Skeletal muscle satellite cell (primary cell): ENCODE measurements at regions not wholly inside any gene's neighbourhood (a gene's known extent, or its start where the extent isn't known, plus 50 kb on each side); places are given as distances from the start of the nearest gene placed in this dataset.
"Not testable (repeated sequence)": the region's sequence is repeated elsewhere in the genome, so short reads cannot be mapped to it uniquely, and the experiment has no call there.

Experiments used
- H3K27me3 ChIP-seq: 2 replicates; pipeline ENCODE4 v1.7.0; 2013; ENCODE audit warnings: low read length; ENCODE audit not compliant: control insufficient read depth, insufficient read depth
- H3K36me3 ChIP-seq: 2 replicates; pipeline ENCODE4 v1.7.0; 2013; ENCODE audit warnings: mild to moderate bottlenecking, control low read depth, low read length; ENCODE audit not compliant: insufficient read depth
- H3K4me1 ChIP-seq: 2 replicates; pipeline ENCODE4 v1.7.0; 2013; ENCODE audit warnings: low read length; ENCODE audit not compliant: control insufficient read depth, insufficient read depth
- H3K4me2 ChIP-seq: 2 replicates; pipeline ENCODE4 v1.7.0; 2013; ENCODE audit warnings: mild to moderate bottlenecking, low read length
- H3K4me3 ChIP-seq: 2 replicates; pipeline ENCODE4 v1.7.0; 2013; ENCODE audit warnings: low read length
- H3K9ac ChIP-seq: 2 replicates; pipeline ENCODE4 v1.7.0; 2013; ENCODE audit warnings: mild to moderate bottlenecking, low read depth, low read length, moderate library complexity
- H3K9me3 ChIP-seq: replicated peaks from 2 replicates; pipeline ENCODE4 v1.7.0; 2013; ENCODE audit warnings: mild to moderate bottlenecking, control low read depth, low read length

GRCh38 chr4:91653067-91653466 is 650.7 kb upstream of the GRID2 start:
- Histone ChIP-seq H3K4me1 (no peaks in the 10 kb centered on the region), H3K9me3 (no peaks in the 10 kb centered on the region), H3K9ac (no peak overlapping the region), H3K27me3 (no peaks in the 10 kb centered on the region), H3K4me2 (no peak overlapping the region), H3K36me3 (no peaks in the 10 kb centered on the region), H3K4me3 (no peak overlapping the region)

DNA sequence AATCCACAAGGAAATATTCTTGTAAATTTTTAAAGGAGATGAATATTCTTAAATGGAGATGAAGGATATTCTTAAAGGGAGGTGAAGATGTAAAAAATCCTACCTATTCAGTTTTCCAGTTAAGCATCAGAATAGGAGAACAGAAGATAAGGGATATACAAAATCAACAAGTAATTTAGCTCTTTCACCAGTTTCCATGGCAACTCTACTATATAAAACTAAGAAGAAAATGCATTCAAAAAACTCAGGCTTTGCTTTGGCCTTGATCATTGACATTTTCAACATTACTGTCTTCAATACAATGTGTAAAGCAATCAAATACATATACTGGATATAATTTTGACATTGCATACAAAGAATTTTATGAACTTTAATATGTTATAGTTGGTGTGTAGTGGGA is 622.7 kb upstream of the GRID2 start:
- H3K27me3 ChIP-seq: no peaks in the 10 kb centered on the region
- H3K36me3 ChIP-seq: no peaks in the 10 kb centered on the region
- no peaks in the 10 kb centered on the region for H3K4me1 ChIP-seq
- H3K9ac ChIP-seq: no peak overlapping the region
- peaks cover 3% of the 10 kb centered on the region for H3K9me3 ChIP-seq
- no peak overlapping the region for H3K4me2 ChIP-seq
- no peak overlapping the region for H3K4me3 ChIP-seq

DNA sequence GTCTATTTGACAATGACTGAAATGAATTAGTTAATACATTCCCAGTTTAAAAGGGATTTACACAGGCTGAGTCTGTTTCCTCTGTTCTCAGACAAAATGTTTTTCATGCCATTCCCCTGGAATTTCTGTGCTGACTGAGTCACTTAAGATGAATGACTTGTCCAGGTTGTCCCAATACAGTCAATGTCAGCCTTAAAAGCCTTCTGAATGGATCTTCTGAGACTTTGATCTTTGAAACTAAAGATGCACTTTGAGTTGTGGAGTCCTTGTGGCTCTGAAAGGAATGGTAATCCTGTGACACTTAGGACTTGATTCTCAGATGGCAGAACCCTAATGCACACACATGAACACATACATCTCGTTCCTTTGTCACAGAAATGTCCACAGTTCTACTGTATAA is 622.2 kb upstream of the GRID2 start:
- no peaks in the 10 kb centered on the region for H3K4me1 ChIP-seq
- no peak overlapping the region for H3K9ac ChIP-seq
- no peaks in the 10 kb centered on the region for H3K27me3 ChIP-seq
- H3K9me3 ChIP-seq: peaks cover 3% of the 10 kb centered on the region
- H3K4me3 ChIP-seq: no peak overlapping the region
- H3K36me3 ChIP-seq: no peaks in the 10 kb centered on the region
- no peak overlapping the region for H3K4me2 ChIP-seq

GRCh38 chr4:91684955-91685354 is 618.8 kb upstream of the GRID2 start:
- H3K4me2 ChIP-seq: no peak overlapping the region
- H3K9ac ChIP-seq: no peak overlapping the region
- H3K9me3 ChIP-seq: no peaks in the 10 kb centered on the region
- H3K36me3 ChIP-seq: no peaks in the 10 kb centered on the region
- no peaks in the 10 kb centered on the region for H3K4me1 ChIP-seq
- H3K27me3 ChIP-seq: no peaks in the 10 kb centered on the region
- no peak overlapping the region for H3K4me3 ChIP-seq

DNA sequence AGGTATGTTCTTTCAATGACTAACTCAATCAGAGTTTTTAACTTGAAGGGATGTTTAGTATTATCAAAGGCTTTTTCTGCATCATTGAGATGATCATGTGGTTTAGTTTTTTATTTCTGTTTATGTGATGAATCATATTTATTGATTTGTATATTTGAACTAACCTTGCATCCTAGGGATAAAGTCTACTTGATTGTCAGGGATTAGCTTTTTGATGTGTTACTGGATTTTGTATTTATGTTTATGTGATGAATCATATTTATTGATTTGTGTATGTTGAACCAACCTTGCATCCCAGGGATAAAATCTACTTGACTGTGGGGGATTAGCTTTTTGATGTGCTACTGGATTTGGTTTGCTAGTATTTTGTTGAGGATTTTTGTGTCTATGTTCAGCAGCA is 615.4 kb upstream of the GRID2 start:
- H3K4me3 ChIP-seq: no peak overlapping the region
- no peak overlapping the region for H3K9ac ChIP-seq
- H3K4me2 ChIP-seq: no peak overlapping the region

DNA sequence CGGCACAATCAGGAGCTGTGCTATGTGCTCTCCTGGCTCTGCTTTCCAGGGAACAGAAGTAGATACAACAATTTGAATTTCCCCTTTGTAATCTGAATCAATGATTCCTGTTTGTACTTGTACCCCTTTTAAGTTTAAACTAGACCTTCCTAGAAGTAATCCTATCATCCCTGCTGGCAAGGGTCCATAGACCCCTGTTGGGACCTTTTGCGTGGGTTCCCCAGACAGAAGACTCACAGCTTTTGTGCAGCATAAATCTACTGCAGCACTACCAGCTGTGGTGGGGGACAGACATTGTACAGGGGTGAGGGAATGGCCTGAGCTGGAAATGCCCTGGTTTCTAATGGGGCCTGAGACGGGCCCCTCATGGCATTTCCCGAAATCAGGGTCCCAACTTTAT is 604.1 kb upstream of the GRID2 start:
- not testable (repeated sequence) for H3K9me3 ChIP-seq, H3K36me3 ChIP-seq, H3K4me3 ChIP-seq, H3K4me2 ChIP-seq, H3K27me3 ChIP-seq, H3K9ac ChIP-seq, H3K4me1 ChIP-seq

More for the DNA sequence above, 615.4 kb upstream of the GRID2 start:
- Histone ChIP-seq H3K36me3 (no peaks in the 10 kb centered on the region), H3K27me3 (no peaks in the 10 kb centered on the region), H3K9me3 (peaks cover 5% of the 10 kb centered on the region), H3K4me1 (no peaks in the 10 kb centered on the region)

- no peak overlapping the region for H3K4me3 ChIP-seq
- no peaks in the 10 kb centered on the region for H3K4me1 ChIP-seq
- no peaks in the 10 kb centered on the region for H3K36me3 ChIP-seq
- no peaks in the 10 kb centered on the region for H3K27me3 ChIP-seq
- H3K9ac ChIP-seq: no peak overlapping the region
- no peaks in the 10 kb centered on the region for H3K9me3 ChIP-seq
- H3K4me2 ChIP-seq: no peak overlapping the region
Measured at GRCh38 chr4:91729851-91730250, 573.9 kb upstream of the GRID2 start.

- H3K4me2 ChIP-seq: no peak overlapping the region
- no peak overlapping the region for H3K9ac ChIP-seq
- H3K27me3 ChIP-seq: no peaks in the 10 kb centered on the region
- no peaks in the 10 kb centered on the region for H3K9me3 ChIP-seq
- no peaks in the 10 kb centered on the region for H3K36me3 ChIP-seq
- no peak overlapping the region for H3K4me3 ChIP-seq
- H3K4me1 ChIP-seq: no peaks in the 10 kb centered on the region
Measured at GRCh38 chr4:91734682-91735081, 569.1 kb upstream of the GRID2 start.

- H3K4me1 ChIP-seq, H3K36me3 ChIP-seq, H3K9me3 ChIP-seq, H3K4me2 ChIP-seq, H3K9ac ChIP-seq, H3K4me3 ChIP-seq, H3K27me3 ChIP-seq: not testable (repeated sequence)
Measured at GRCh38 chr4:91738831-91739230, 564.9 kb upstream of the GRID2 start.

GRCh38 chr4:91746551-91746950 is 557.2 kb upstream of the GRID2 start:
- no peaks in the 10 kb centered on the region for H3K9me3 ChIP-seq
- H3K9ac ChIP-seq: no peak overlapping the region
- no peaks in the 10 kb centered on the region for H3K36me3 ChIP-seq
- H3K4me3 ChIP-seq: no peak overlapping the region
- no peaks in the 10 kb centered on the region for H3K27me3 ChIP-seq
- no peak overlapping the region for H3K4me2 ChIP-seq
- H3K4me1 ChIP-seq: no peaks in the 10 kb centered on the region

GRCh38 chr4:91751961-91752360 is 551.8 kb upstream of the GRID2 start:
- Histone ChIP-seq H3K4me1 (no peaks in the 10 kb centered on the region), H3K4me3 (no peak overlapping the region), H3K36me3 (no peaks in the 10 kb centered on the region), H3K9me3 (no peaks in the 10 kb centered on the region), H3K4me2 (no peak overlapping the region), H3K9ac (no peak overlapping the region), H3K27me3 (no peaks in the 10 kb centered on the region)

- H3K4me3 ChIP-seq: no peak overlapping the region
- H3K27me3 ChIP-seq: no peaks in the 10 kb centered on the region
- no peaks in the 10 kb centered on the region for H3K36me3 ChIP-seq
- H3K4me2 ChIP-seq: no peak overlapping the region
- H3K4me1 ChIP-seq: no peaks in the 10 kb centered on the region
- no peaks in the 10 kb centered on the region for H3K9me3 ChIP-seq
- H3K9ac ChIP-seq: no peak overlapping the region
Measured at GRCh38 chr4:91754716-91755115, 549.0 kb upstream of the GRID2 start.
